Psoas muscle (tissue), 7 donors: ENCODE measurements at regions not wholly inside any gene's neighbourhood (a gene's known extent, or its start where the extent isn't known, plus 50 kb on each side); places are given as distances from the start of the nearest gene placed in this dataset.

Source experiments
- ATAC-seq, 4 donors: fragments of 200-7000 bp; cut with Tn5 transposase; one replicate each; pipeline ENCODE4 v1.9.1; 2020; ENCODE audit warnings: moderate library complexity in 3 of 4, mild to moderate bottlenecking in 2 of 4
- DNase-seq, 2 donors: peaks; one replicate each; pipeline ENCODE4 v3.0.0-alpha.2; 2020
- H3K27ac ChIP-seq: fragments of 200-600 bp; one replicate; pipeline ENCODE4 v1.8.0; 2022
- H3K27me3 ChIP-seq, 3 donors: fragments of 200-600 bp in 1 of 3; one replicate each; pipeline versions ENCODE4 v1.6.1 to v1.8.0; 2013 to 2022; ENCODE audit warnings: low read length in 2 of 3, mild to moderate bottlenecking in 2 of 3, moderate library complexity in 1 of 3; ENCODE audit not compliant: insufficient read depth in 3 of 3
- H3K36me3 ChIP-seq, 2 donors: fragments of 200-600 bp in 1 of 2; one replicate each; pipeline versions ENCODE4 v1.6.1 to v1.8.0; 2013 to 2022; ENCODE audit warnings: low read depth in 1 of 2, mild to moderate bottlenecking in 1 of 2, moderate library complexity in 1 of 2; ENCODE audit not compliant: insufficient read depth in 1 of 2
- H3K4me1 ChIP-seq: fragments of 200-600 bp; one replicate; pipeline ENCODE4 v1.8.0; 2022
- H3K4me3 ChIP-seq: fragments of 200-600 bp; one replicate; pipeline ENCODE4 v1.8.0; 2022; ENCODE audit warnings: mild to moderate bottlenecking
- H3K9me3 ChIP-seq: fragments of 200-600 bp; one replicate; pipeline ENCODE4 v1.8.0; 2022
- WGBS, 3 donors: extraction: QIAGEN DNeasy Blood & Tissue Kit; methylation state at CpG; one replicate each; pipeline versions ENCODE4 v1.1.6 to v1.1.7; 2013; 5-methylcytosine and 5-hydroxymethylcytosine counted together
- intact Hi-C, 2 donors: fragments of 100-400 bp; cut with DNase I; formaldehyde crosslinking; loops; one replicate each; pipeline versions ENCODE4 v1.11.0 to v1.14.2; 2022
- TF ChIP-seq, protein P1 (sequence below): fragments of 200-600 bp; IDR thresholded peaks from one replicate; pipeline ENCODE4 v1.8.0; 2022; ENCODE audit warnings: antibody characterized with exemption
- donor health status: healthy with polysubstance abuse.
- donor health status: DM: no; HTN: no; CAD: no; lungs with moderate emphysema.
- donor health status: Bipolar disorder and iron deficiency.
- donor health status: healthy.
- donor health status: DM: yes; HTN: yes; CAD: no.
- donor health status: DM: no; HTN: no; CAD: no.
- donor health status: DM: yes; HTN: yes; CAD: no.

- Histone ChIP-seq H3K36me3 (no peaks in the 10 kb centered on the region), H3K4me1 (no peaks in the 10 kb centered on the region), H3K4me3 (no peak overlapping the region), H3K9me3 (no peaks in the 10 kb centered on the region), H3K27me3 (no peaks in the 10 kb centered on the region), H3K27ac (no peak overlapping the region)
- ATAC-seq: no peak
- WGBS, 3 donors: 48 to 53% (median 48%) methylated on average over 8 of the region's 8 CpGs
- TF ChIP-seq, protein P1, sequence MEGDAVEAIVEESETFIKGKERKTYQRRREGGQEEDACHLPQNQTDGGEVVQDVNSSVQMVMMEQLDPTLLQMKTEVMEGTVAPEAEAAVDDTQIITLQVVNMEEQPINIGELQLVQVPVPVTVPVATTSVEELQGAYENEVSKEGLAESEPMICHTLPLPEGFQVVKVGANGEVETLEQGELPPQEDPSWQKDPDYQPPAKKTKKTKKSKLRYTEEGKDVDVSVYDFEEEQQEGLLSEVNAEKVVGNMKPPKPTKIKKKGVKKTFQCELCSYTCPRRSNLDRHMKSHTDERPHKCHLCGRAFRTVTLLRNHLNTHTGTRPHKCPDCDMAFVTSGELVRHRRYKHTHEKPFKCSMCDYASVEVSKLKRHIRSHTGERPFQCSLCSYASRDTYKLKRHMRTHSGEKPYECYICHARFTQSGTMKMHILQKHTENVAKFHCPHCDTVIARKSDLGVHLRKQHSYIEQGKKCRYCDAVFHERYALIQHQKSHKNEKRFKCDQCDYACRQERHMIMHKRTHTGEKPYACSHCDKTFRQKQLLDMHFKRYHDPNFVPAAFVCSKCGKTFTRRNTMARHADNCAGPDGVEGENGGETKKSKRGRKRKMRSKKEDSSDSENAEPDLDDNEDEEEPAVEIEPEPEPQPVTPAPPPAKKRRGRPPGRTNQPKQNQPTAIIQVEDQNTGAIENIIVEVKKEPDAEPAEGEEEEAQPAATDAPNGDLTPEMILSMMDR: no peak
- intact Hi-C loops: no loop called here
- DNase-seq: no peak
Observed at GRCh38 chr1:101376121-101377083, 139.6 kb downstream of the S1PR1 start.

DNA sequence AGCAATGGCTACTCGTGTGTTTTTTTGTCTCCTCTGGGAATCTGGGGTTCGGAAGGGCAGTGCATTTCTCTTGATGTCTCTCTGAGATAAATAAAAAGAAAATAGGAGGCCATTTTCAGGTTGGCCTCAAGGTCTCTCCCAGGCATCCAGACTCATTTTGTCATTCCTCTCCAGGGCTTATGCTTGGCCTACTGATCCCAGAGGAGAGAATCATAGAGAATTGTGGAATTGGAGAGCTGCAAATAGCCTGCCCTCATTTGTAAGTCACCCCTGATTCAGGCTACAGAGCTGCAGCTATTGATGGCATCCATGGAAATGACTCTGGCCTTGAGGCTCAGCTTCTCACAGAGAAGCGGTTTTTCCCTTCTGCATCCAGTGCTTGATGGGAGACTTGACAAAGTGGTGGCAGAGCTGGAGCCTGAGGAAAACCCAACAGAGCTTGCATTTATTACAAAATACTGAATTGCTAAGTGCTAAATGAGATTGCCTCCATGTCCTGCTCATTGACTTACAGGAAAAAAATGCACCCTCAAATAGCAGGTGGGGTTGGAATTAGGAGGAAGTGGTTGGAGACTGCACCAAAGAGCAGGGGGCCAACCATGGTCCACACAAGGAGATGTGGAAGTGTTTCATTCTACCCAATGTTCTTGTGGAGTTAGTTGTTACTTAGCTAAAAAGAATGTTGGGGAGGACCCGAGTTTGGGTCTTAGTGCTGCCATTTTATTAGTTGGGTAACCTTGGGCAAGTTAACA, 140.4 kb downstream of the S1PR1 start:
- Histone ChIP-seq H3K27ac (no peak overlapping the region), H3K4me1 (no peaks in the 10 kb centered on the region), H3K27me3 (no peaks in the 10 kb centered on the region), H3K9me3 (no peaks in the 10 kb centered on the region), H3K4me3 (no peak overlapping the region), H3K36me3 (no peaks in the 10 kb centered on the region)
- intact Hi-C loops: no loop called here
- TF ChIP-seq, protein P1: no peak
- DNase-seq (no peak), ATAC-seq (no peak)
- WGBS, 3 donors: 68 to 76% (median 72%) methylated on average over 4 of the region's 4 CpGs

DNA sequence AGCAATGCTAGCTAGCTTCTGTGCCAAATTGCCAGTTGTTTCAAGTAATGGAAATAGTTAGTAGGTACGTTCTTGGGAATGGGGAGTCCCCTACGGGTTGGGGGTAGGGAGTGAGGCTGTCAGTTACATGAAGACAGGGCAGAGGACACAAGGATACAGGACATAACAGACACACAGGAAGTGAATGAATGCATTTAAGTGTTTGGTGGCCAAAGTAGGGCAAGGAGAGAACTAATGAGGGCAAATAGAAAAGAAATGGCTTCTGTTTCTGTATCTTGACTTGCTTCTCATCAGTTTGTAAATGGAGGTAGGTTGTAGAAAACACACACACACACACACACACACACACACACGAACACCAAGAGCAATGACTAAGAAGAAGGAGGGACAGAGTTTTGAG, 142.2 kb downstream of the S1PR1 start:
- no peak for ATAC-seq
- H3K4me1 ChIP-seq: no peaks in the 10 kb centered on the region
- H3K4me3 ChIP-seq: no peak overlapping the region
- H3K36me3 ChIP-seq: no peaks in the 10 kb centered on the region
- TF ChIP-seq, protein P1: no peak
- DNase-seq: no peak
- WGBS, 3 donors: 67 to 73% (median 67%) methylated on average over 3 of the region's 3 CpGs
- intact Hi-C loops: no loop called here
- H3K27me3 ChIP-seq: no peaks in the 10 kb centered on the region
- H3K27ac ChIP-seq: no peak overlapping the region
- no peaks in the 10 kb centered on the region for H3K9me3 ChIP-seq

DNA sequence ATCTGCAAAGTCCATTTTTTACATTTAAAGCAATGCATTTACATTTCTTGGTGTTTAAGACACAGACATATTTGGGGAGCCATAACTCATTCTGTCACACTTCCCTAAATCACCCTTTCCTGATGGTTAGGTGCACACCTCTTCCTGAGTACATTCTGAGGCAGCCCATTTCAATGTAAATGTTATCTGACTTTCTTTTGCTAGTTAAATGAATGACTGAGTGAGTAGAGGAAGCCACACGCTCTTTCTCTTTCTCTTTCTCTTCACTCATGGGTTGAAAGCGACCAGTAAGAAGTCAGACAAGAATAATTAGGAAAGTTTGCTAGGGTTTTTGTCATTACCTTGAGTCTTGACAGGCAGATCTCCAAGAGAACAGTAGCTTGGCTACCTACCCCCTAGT, 143.1 kb downstream of the S1PR1 start:
- WGBS, 3 donors: 80 to 91% (median 90%) methylated on average over 2 of the region's 2 CpGs
- TF ChIP-seq, protein P1: no peak
- ATAC-seq (no peak), DNase-seq (no peak)
- H3K4me1 ChIP-seq: no peaks in the 10 kb centered on the region
- H3K36me3 ChIP-seq: no peaks in the 10 kb centered on the region
- intact Hi-C loops: no loop called here
- H3K27me3 ChIP-seq: no peaks in the 10 kb centered on the region
- no peaks in the 10 kb centered on the region for H3K9me3 ChIP-seq
- H3K4me3 ChIP-seq: no peak overlapping the region
- no peak overlapping the region for H3K27ac ChIP-seq
